AG04450 (cell line): ENCODE measurements at regions not wholly inside any gene's neighbourhood (a gene's known extent, or its start where the extent isn't known, plus 50 kb on each side); places are given as distances from the start of the nearest gene placed in this dataset.

Experiments
- CTCF ChIA-PET: fragments of 300-600, 350-600 bp; formaldehyde crosslinking; extraction: SDS; loops from one replicate; lab custom pipeline; 2022; ENCODE audit warnings: antibody characterized with exemption, inconsistent platforms; lab: Charles Lee
- POLR2A ChIA-PET: fragments of 350-600 bp; formaldehyde crosslinking; extraction: SDS; loops from one replicate; lab custom pipeline; 2021; ENCODE audit warnings: antibody characterized with exemption, inconsistent platforms; lab: Yijun Ruan, JAX
- DNase-seq: peaks from one replicate; pipeline ENCODE4 v3.0.0-alpha.2; 2011; ENCODE audit warnings: low read depth, low spot score
- H3K27ac ChIP-seq: one replicate; pipeline ENCODE4 v1.5.1; 2012; ENCODE audit warnings: low read depth, low read length, control low read depth
- H3K27me3 ChIP-seq: one replicate; pipeline ENCODE4 v1.6.0; 2012; ENCODE audit warnings: low read length; ENCODE audit not compliant: control insufficient read depth, insufficient read depth
- H3K4me3 ChIP-seq: 2 replicates; pipeline ENCODE4 v1.5.1; 2011; ENCODE audit warnings: mild to moderate bottlenecking, low read depth, low read length, control low read depth
- H3K9me3 ChIP-seq: 2 replicates; pipeline ENCODE4 v1.5.1; 2012; ENCODE audit warnings: low read length; ENCODE audit not compliant: control insufficient read depth, insufficient read depth
- CTCF ChIP-seq: IDR thresholded peaks from 2 replicates; pipeline ENCODE4 v1.5.1; 2011; ENCODE audit warnings: low read depth, low read length, control low read depth, inconsistent platforms

GRCh38 chr3:6733699-6734394 is 127.1 kb upstream of the GRM7 start:
- Histone ChIP-seq H3K9me3 (peaks cover 6% of the 10 kb centered on the region; the same call in 1 of the 2 replicates), H3K27me3 (no peaks in the 10 kb centered on the region), H3K27ac (no peak overlapping the region), H3K4me3 (no peak overlapping the region)
- no peak for TF ChIP-seq CTCF
- ChIA-PET CTCF (no interaction called here), POLR2A (no interaction called here)
- no peak for DNase-seq

DNA sequence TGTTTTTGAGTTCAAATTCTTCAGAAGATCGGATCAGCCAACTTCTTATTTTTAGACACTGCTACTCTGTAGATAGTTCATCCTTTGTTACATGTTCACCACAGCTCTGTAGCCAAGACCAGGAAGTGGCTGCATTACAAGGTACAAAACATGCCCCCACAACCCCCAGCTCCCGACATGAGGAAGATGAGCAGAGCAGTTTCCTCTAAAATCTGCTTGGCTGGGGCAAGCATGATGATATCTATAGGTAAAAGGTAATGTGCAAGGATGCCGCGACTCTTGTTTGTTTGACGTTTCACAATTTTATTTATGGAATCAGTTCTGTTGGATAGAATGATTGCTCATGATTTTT is 126.5 kb upstream of the GRM7 start:
- no peak for DNase-seq
- no peak overlapping the region for H3K27ac ChIP-seq
- no peak overlapping the region for H3K4me3 ChIP-seq
- ChIA-PET POLR2A (no interaction called here), CTCF (no interaction called here)
- no peak for TF ChIP-seq CTCF
- H3K27me3 ChIP-seq = no peaks in the 10 kb centered on the region
- peaks cover 6% of the 10 kb centered on the region; the same call in 1 of the 2 replicates for H3K9me3 ChIP-seq

GRCh38 chr3:6736836-6737629 is 123.9 kb upstream of the GRM7 start:
- Histone ChIP-seq H3K9me3 (peaks cover 8% of the 10 kb centered on the region; the same call in 1 of the 2 replicates), H3K27me3 (no peaks in the 10 kb centered on the region), H3K27ac (no peak overlapping the region), H3K4me3 (no peak overlapping the region)
- CTCF ChIA-PET = no interaction called here
- no peak for TF ChIP-seq CTCF
- POLR2A ChIA-PET = no interaction called here
- no peak for DNase-seq

- H3K27ac ChIP-seq = no peak overlapping the region
- TF ChIP-seq CTCF = no peak
- no peak overlapping the region for H3K4me3 ChIP-seq
- no peaks in the 10 kb centered on the region for H3K27me3 ChIP-seq
- ChIA-PET CTCF (no interaction called here), POLR2A (no interaction called here)
- peaks cover 8% of the 10 kb centered on the region; the same call in 1 of the 2 replicates for H3K9me3 ChIP-seq
- DNase-seq = no peak
These were observed 123.3 kb upstream of the GRM7 start for GRCh38 chr3:6737630-6738029.

DNA sequence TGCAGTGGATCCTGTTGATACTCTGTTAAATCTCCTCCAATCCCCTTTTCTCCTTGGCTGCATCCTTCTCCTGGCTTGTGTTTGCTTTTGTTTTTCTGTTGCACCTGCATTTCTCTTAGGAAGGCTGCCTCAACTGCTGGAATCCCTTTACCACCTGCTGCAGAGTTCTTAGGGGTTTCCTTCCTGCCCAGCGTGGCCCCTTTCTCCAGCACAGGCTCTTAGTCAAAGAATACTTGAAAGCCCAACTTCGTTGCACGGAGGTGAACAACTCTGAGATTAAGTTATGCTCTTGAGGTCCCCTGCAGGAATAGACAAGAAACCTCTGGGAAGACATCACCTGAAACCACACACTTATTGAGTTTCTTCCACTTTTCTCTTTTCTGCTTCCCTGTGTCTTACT is 121.6 kb upstream of the GRM7 start:
- CTCF ChIA-PET = no interaction called here
- TF ChIP-seq CTCF = no peak
- Histone ChIP-seq H3K27ac (no peak overlapping the region), H3K4me3 (no peak overlapping the region), H3K27me3 (no peaks in the 10 kb centered on the region), H3K9me3 (peaks cover 7% of the 10 kb centered on the region; the same call in 1 of the 2 replicates)
- POLR2A ChIA-PET = no interaction called here
- no peak for DNase-seq
